Stimulated activated CD8-positive, alpha-beta memory T cell treated with anti-CD3 and anti-CD28 coated beads, Interleukin-4, amount 100 ng/mL, for 24 hours (primary cell): ENCODE measurements at regions not wholly inside any gene's neighbourhood (a gene's known extent, or its start where the extent isn't known, plus 50 kb on each side); places are given as distances from the start of the nearest gene placed in this dataset.

Experiments
- DNase-seq: peaks from one replicate; pipeline ENCODE4 v3.0.0-alpha.2; 2020; ENCODE audit warnings: low read depth

DNA sequence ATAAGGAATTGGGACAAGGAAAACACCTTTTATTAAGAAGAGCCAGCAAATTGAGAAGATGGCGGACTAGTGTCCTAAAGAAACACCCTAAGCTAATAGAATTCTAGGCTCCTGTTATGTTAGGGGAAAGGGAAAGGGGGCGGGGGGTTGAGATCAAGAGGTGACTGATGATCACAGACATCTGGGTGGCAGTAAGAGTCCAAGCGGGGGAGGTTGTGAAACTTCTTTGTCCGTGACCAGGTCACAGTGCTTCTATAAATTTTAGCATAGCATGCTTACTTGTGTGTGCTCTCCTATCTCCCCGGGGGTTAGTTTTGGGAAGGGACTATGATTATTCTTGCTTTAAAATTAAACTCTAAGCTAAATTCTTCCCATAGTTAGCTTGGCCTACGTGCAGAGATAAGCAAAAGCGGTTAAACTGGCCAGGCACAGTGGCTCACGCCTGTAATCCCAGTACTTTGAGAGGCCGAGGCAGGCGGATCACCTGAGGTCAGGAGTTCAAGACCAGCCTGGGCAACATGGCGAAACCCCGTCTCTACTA lies 262.1 kb downstream of the SKIDA1 start:
- no peak for DNase-seq

DNA sequence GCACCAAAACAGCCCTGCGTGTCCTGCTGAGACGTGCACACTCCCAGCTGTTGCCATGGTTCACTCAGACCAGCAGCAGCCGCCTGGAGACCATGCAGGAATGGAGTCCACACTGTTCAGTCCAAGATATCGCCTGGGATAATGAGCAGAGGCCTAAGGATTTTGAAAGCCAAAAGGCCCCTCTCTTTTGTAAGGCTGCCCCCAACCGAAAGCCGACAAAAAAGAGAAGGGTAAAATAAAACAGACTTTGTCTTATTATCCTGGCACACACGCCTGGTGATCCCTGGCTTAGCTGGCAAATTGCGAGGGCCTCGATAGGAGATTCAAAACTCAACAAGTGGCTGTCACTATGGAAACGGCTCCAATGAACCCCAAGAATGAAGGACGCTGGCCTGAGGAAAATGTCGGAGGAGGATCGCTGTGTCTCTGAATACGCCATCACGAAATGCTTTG lies 263.6 kb downstream of the SKIDA1 start:
- DNase-seq, result no peak

DNA sequence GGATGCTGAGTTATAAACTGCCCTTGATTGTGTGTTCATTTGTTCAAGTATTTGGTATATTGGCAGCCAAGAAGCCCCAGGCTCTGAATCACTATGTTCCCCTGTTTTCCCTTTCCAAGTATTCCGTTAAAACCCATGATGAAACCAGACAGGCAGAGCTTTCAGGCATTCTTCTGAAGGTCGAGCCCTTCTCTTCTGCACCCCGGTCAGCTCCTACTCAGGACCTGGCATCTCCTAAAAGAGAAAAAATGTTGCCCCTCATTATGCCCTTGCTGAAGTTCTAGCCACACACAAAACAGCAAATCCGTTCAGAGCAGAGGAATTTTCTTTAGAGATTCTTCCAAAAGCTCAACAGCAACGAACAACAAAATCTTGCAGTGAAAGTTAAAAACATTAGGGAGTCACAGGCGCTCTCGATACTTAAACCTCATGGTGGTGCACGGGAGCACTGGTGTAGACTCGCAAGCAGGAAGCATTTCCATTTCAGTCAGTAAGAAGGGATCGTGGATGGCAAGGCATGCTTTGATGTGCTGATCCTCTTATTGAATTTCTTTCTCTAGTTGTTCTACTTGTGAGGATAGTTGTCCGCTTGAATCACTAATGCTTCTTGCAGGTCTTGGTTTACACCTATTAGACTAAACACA lies 264.9 kb downstream of the SKIDA1 start:
- no peak for DNase-seq

DNA sequence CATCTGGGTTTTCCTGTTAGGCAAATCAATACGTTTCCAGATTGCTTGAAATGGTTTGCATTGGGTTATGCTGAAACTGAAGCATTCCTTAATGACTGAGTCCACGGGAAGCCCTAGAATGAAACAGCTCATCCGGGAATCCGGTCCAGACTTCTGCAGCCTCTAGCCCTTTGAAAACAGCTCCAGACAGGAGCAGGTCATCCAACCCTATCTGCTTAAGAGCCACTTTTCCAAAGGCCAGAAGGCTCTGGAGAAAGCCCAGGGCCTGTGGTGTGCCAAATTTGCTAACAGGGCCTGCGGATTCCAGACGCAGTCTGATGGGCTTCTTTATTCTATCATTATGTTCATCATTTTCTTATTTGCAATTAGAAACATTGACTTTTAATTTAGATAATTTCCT lies 265.4 kb downstream of the SKIDA1 start:
- no peak for DNase-seq

DNA sequence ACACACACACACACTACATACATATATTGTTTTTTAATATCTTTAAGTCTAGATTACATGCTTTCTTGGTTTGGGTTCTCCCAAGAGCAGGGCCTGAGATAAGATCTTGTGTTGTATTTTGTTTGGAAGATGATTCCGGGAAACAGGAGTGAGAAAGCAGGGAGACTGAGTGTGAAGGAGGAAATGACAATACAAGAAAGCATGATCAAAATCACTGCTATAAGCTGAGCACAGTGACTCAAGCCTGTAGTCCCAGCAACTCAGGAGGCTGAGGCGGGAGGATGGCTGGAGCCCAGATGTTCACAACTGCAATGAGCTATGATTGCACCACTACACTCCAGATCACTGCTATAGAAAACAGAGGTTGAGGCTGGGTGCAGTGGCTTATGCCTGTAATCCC lies 267.6 kb downstream of the SKIDA1 start:
- no peak for DNase-seq

DNA sequence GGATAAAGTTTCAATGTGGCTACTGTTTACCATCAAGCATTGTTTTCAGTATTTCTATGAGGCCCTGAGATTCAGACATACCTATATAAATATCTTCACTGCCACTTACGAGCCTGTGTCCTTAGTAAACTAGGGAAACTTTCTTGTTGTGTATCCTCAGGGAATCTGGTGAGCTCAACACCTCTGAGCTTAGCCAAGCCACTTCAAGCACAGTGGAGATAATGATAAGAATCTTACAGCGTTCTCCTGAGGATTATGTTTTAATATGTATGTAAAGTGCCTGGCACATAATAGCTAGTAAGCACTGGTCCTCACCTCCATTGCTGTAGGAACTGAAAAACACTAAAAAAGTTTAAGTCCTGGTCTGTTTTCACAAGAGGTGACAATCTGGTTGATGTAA lies 268.3 kb downstream of the SKIDA1 start:
- DNase-seq, result no peak

DNA sequence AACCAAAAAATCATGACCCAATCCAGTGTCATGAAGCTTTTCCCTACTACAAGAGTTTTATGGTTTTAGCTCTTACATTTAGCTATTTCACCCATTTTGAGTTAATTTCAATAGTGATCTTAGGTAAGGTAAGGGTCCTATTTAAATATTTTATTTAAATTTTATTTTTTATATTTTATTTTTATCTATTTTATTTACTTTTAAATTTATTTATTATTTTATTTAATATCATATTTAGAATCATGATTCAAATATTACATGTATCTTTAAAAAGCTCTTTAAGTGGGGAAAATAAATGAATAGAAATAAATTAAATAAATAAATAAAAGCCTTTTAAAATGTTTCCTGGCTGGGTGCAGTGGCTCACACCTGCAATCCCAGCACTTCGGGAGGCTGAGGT lies 276.0 kb downstream of the SKIDA1 start:
- no peak for DNase-seq

DNA sequence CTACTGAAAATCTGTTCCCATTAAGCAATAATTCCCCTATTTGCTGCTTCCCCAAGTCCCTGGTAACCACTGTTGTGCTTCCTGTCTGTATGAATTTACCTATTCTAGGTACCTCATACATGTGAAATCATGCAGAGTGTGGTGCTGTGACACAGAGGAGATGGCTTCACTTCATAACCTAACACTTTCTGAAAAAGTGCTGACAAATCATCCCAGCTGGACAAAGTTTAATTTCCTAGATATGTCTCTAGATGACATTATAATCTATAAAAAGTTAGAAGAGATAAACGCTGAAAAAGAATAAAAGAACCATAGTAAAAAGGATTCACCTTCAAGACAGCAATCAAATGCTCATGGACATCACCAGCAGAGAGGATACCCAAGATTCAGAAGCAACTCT lies 277.9 kb downstream of the SKIDA1 start:
- DNase-seq, result no peak

DNA sequence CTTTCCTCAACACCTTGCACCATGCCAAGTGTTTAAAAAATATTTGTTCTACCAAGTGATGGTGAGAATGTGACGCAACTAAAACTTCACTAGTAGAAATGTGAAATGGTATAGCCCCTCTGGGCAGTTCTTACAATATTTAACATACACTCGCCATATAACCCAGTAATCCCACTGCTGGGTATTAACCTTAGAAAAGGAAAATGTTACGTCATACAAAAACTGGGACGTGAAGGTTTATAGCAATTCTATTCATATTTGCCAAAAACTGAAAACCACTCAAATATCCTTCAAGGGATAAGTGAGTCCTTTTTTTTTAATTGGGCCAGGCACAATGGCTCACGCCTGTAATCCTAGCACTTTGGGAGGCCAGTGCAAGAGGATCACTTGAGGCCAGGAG lies 279.3 kb downstream of the SKIDA1 start:
- no peak for DNase-seq

DNA sequence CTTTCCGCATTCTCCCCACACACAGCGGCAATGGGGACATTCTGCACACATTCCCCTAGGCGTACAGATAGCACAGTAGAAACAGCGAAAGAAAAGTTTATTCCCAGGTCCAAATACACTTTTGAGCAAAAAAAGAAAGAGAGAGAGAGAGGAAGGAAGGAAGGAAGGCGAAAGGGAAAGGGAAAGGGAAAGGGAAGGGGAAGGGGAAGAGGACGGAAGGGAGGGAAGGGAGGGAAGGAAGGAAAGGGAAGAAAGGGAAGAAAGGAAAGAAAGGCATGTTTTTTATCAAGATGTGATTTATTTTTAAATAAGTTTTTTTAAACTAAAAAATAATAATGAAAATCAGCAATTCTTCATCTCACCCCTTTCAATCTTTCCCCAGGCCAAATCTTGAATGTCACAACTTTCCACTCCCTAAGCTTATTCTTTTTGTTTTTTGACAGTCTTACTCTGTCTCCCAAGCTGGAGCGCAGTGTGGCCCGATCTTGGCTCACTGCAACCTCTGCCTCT lies 281.7 kb downstream of the SKIDA1 start:
- no peak for DNase-seq

DNA sequence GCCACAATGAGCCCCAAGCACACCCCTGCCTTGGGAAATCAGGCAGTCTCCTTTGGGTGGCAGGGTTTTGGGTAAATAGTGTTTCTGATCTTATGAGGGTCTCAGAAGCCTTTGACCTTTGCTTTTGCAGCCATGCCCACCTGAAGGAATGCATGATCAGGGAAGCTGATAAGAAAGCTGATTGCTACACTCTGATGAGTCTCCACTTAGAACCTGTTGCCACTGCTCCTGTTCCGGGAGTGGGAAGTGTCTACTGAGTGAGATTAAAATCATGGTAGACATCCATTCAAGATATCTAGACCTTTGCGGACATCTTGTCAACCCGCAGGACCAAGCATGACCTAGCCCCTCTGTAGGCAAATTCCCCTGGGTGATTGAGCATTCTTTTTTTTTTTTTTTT lies 282.6 kb downstream of the SKIDA1 start:
- no peak for DNase-seq

DNA sequence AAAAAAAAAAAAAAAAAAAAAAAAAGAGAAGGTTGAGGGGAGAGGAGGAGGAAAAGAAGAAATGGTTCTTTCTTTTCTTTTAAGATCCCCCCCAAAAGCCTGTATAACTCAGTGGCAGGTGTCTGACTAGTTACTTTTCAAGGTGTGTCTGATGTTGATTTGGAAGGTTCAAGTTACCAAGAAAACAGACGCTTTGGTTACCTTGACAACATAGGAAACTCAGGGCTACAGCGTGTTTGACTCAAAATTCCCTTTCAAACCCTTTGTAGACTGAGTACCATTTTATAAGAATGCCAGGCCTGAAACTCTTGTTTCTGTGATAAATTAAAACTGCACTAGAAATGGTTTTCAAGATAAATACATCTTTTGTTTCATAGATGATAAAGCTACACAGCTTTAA lies 286.8 kb downstream of the SKIDA1 start:
- no peak for DNase-seq

DNA sequence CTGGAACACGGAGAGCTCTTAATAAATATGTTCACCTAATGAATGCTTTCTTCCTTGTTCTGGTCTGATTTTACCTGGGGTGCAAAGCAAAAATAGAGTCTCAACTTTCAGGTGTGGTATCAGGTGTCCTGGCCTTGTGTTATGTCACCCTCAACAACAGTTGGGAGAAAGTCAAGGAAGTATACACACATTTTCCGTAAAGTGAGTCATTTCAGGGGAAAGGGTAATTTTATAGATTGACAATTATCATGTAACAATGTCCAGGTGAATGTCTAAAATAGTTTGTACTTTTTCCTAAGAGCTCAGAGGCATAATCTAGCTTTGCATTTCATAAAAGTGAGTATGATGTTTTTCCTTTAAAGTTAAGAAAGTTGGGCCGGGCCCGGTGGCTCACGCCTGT lies 287.4 kb downstream of the SKIDA1 start:
- DNase-seq, result no peak

DNA sequence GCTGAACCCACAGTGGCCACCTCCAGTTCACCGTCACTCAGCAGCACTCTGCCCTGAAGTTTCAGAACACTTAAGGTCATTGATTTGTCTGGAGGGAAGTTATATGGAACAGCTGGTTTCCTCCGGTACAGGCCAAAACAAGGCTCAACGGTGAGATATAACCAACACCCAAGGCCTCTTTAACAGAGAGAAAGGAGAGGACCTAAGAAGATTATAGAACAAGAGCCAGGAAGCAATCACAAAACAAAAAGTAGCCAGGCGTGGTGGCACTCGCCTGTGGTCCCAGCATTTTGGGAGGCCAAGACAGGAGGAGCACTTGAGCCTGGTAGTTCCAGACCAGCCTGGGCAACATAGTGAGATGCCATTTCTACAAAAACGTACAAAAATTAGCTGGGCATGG lies 290.7 kb downstream of the SKIDA1 start:
- DNase-seq, result no peak

DNA sequence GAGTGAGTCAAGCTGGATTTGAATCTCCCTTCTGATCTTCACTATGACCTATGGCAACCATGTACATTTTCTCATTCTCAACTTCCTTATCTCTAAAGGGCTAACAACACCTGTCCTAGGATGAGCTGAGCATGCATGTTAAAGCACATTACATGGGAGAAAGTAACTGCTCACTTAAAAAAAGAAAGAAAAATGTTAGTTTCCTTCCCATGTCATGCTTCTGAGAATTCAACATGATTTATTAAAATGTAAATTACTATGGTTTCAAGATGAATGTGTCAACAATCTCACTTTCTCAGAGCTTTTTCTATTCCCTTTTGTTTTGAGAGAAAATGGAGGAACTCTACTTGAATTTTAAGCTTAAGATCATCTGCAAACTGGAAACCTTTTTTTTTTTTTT lies 295.3 kb downstream of the SKIDA1 start:
- DNase-seq, result no peak

DNA sequence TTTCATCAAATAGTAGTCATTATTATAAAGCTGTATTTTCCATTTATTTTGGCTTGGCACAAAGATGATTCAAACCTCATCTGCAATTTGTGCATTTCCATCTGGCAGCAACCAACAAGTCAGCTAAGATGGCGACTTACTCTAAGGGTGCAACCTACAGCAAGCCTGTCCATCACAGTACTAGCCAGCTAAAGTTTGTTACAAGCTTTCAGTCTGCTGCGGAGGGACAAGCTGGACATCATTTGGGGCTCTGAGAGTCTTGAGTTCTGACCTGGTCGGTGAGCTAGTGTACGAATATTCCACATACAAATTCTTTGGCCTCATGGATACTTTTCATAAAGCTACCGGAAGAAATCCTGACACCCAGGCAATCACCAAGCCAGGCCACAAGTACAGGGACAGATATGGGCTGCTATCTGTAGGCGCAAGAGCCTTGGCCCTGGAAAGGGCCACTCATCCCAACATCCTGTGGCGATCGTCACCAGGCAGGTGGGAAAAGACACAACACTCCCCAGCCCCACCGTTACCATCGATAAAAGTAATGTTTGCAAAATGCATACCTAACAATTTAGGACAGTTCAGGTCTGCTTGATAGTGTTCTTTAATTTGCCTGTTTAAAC lies 307.6 kb downstream of the SKIDA1 start:
- no peak for DNase-seq

DNA sequence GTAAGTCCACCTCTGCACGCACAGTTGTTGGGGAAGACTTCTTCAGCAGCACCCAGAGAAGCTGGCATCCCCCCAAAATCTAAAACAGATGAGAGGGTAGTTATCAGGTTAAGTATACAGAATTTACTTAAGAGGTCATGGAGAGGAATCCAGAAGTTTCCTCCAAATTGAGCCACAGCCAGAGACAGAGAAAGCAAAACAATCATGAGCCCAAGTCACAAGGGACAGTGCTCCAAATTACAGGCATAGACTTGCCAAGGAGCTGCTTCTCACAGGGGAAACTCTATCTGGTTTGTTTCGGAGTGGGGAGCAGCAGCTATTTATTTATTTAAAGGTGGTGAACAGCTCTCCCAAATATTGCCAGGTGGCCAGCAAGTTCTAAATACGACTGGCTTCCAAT lies 308.4 kb downstream of the SKIDA1 start:
- no peak for DNase-seq

DNA sequence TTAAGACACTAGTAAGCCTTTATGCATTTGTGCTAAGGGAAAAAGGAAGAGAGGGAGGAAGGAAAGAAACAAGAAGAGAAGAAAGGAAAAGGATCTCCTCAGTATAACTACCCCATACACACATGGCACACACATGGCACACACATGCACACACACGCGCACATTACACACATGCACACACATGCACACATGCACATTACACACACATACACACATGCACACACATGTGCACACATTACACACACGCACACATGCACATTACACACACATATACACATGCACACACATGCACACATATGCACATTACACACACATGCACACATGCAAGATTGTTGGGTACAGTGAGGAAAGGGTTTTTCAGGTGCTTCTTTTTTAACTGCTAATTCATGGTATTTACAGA lies 311.2 kb downstream of the SKIDA1 start:
- DNase-seq, result no peak

DNA sequence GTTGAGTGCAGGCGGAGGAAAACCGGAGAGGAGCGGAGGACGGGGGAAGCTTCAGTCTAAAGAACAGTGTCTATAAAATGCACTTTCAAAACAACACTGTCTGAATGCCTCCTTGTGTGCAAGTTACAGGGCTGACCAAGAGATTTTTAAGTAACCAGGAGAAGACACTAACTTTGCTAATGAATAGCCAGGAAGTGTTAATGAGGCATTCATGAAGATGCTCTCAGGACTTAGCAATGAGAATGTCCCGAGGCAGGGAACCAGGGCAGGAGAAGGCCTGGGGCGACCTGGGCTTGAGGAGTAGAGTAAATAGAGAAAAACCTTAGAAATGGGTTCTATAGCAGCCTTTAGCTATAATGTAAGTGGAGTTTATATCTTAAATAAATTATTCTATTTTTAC lies 312.1 kb downstream of the SKIDA1 start:
- no peak for DNase-seq

DNA sequence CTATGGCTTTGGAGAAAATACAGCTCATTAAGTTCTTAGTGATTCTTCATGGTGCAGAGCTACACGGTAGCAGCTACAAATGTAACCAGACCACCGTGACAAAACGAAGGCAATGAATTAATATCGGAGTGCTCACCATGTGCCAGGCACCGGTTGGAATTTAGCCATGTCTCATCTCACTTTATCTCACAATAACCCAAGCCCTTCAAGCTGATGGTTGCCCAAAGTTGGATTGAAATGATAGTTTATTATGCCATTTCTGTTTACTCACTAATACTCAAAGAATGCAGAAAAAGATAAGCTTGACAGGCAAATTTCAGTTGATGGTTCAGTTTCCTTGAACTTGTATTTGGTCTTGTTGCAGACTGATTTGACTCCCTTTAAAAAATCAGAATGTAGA lies 312.6 kb downstream of the SKIDA1 start:
- DNase-seq, result no peak

DNA sequence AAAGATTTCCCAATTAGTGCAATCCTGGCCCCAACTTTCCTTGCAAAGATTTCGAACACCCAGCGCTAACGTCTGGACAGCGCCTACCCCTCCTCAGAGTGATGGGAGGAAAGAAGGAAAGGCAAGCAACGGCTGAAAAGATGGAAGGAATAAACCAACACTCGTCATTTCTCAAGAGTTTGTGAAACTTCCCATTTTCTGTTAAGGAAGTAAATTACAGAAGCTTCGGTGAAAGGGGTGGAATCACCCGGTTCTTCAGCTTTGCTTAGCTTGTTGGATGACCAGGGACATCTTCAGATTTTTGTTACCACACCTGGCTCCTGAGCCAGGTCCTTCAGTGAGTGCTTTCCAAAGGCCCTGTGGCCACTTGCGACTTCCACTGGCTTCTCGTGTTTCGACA lies 313.1 kb downstream of the SKIDA1 start:
- DNase-seq, result no peak

DNA sequence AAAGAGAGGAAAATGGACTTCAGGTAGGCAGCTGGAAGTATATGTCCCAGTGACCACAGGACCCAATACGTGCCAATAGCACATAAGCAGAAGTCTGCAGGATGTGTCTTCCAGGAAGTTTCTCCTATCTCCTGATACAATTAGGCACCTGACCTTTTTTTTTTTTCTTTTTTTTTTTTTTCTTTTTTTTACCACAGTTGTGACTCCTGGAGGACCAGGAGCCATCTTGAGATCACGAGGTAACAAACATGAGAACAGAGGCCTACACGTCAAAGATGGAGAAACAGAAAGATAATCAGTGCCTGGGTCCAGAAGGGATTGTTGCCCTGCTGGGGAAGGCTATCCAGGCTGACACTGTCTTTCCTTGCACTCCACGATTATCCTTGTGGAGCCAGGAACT lies 312.4 kb upstream of the NEBL start:
- no peak for DNase-seq

DNA sequence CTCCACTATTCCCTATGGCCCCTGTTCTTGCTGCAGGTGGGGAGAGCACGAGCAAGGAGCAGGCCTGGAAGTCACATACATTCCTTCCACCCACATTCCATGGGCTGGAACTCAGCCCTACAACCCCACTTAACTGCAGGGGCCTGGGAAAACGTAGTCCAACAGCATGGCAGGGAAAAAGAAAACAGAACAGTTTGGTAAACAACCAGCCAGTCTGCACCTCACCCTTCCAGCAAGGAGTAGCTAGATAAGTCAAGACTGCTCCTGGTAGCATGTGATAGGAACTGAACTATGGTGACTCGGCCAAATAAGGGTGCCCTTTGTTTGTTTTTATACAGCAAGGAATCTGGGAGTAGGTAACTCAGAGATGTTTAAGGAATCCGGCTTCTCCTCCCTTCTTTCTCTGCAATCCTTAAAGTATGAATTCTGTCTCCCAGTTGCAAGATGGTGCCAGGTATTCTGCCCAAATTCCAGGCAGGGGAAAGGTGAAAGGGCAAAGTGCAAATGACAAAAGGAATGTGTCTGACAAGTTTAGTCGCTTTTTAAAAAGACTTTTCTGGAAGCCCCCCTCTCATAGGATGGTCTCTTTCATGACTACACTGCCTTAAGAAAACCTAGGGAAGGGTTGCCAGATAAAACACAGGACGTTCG lies 311.7 kb upstream of the NEBL start:
- DNase-seq, result no peak
